PC-9 (cell line): ENCODE measurements at regions not wholly inside any gene's neighbourhood (a gene's known extent, or its start where the extent isn't known, plus 50 kb on each side); places are given as distances from the start of the nearest gene placed in this dataset.

Experiments used
- EZH2 ChIP-seq: fragments of 200-600 bp; sonication (generic); IDR thresholded peaks from 2 replicates; pipeline ENCODE4 v1.8.0; 2017; ENCODE audit warnings: antibody characterized with exemption, low read depth
- TF ChIP-seq, protein P1 (sequence below): fragments of 200-600 bp; sonication (generic); conservative IDR thresholded peaks from 2 replicates; pipeline ENCODE4 v1.6.1; 2017; ENCODE audit warnings: mixed run types, antibody characterized with exemption, mild to moderate bottlenecking, moderate library complexity

DNA sequence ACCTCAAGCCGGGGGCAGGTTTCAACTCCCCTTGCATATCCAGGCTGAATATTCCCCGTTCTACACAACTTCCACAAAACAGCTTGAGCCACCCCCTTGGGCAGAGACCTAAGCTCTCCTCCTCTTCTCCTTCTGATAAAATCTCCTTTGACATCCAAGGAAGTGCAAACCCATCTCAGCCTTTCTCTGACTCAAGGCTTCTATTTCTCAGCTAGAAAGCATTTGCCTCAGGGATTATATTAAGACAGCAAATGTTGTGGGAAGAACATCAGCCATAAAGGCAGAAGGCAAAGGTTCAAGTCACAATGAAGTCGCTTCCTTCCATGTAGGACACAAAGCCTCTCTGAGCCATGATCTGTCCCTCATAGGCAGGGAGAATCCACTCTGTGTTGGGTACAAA lies 386.6 kb upstream of the ARID1B start:
- TF ChIP-seq, protein P1, sequence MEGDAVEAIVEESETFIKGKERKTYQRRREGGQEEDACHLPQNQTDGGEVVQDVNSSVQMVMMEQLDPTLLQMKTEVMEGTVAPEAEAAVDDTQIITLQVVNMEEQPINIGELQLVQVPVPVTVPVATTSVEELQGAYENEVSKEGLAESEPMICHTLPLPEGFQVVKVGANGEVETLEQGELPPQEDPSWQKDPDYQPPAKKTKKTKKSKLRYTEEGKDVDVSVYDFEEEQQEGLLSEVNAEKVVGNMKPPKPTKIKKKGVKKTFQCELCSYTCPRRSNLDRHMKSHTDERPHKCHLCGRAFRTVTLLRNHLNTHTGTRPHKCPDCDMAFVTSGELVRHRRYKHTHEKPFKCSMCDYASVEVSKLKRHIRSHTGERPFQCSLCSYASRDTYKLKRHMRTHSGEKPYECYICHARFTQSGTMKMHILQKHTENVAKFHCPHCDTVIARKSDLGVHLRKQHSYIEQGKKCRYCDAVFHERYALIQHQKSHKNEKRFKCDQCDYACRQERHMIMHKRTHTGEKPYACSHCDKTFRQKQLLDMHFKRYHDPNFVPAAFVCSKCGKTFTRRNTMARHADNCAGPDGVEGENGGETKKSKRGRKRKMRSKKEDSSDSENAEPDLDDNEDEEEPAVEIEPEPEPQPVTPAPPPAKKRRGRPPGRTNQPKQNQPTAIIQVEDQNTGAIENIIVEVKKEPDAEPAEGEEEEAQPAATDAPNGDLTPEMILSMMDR = no peak
- no peak for TF ChIP-seq EZH2
